ENCODE measurements at regions not wholly inside any gene's neighbourhood (a gene's known extent, or its start where the extent isn't known, plus 50 kb on each side); places are given as distances from the start of the nearest gene placed in this dataset.

DNA sequence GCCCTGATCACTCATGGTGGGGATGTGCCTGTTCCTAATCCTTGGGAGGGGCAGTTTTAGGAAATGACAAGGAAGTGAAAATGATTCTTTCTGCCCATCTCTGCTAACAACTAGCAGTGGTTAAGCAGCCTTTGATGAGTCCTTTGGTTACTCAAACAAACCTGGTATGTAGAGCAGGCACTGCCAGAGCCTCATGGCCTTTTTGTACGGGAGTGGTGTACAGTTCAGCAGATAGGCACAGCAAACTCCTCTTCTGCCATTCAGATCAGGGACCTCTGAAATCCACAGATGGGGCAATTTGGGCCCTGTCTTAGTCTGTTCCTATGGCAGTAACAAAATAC is 66.2 kb downstream of the FZD4 start:
- TF ChIP-seq, protein P1, sequence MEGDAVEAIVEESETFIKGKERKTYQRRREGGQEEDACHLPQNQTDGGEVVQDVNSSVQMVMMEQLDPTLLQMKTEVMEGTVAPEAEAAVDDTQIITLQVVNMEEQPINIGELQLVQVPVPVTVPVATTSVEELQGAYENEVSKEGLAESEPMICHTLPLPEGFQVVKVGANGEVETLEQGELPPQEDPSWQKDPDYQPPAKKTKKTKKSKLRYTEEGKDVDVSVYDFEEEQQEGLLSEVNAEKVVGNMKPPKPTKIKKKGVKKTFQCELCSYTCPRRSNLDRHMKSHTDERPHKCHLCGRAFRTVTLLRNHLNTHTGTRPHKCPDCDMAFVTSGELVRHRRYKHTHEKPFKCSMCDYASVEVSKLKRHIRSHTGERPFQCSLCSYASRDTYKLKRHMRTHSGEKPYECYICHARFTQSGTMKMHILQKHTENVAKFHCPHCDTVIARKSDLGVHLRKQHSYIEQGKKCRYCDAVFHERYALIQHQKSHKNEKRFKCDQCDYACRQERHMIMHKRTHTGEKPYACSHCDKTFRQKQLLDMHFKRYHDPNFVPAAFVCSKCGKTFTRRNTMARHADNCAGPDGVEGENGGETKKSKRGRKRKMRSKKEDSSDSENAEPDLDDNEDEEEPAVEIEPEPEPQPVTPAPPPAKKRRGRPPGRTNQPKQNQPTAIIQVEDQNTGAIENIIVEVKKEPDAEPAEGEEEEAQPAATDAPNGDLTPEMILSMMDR (conservative IDR thresholded peaks at IDR 0.05; ENCODE audit: low read depth, low read length): no peak
- TF ChIP-seq EZH2 (IDR thresholded peaks at IDR 0.05; ENCODE audit: low read length, unreplicated experiment): no peak
